ENCODE measurements at regions not wholly inside any gene's neighbourhood (a gene's known extent, or its start where the extent isn't known, plus 50 kb on each side); places are given as distances from the start of the nearest gene placed in this dataset.

DNA sequence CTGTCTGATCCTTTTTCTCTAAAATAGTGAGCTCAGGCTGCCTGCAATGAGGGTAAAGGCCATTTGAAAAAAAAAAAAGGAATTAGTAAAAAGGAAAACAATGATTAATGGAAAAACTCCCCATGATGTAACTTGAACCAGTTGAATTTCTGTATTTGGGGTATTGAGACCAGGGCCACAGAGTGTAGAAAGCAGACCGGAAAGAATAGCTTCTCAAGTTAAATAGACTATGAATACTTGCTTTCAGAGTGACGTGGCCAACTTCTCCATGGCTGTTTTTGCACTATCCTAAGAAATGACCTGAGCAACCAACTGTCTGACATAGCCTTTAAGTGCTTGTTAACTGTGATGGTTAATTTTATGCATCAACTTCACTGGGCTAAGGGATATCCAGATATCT lies 222.1 kb upstream of the INTU start:
- TF ChIP-seq ZNF274 (IDR thresholded peaks at IDR 0.05; ENCODE audit: low read depth, low read length) (no peak), YY1 (IDR thresholded peaks at IDR 0.05; ENCODE audit: insufficient read depth, insufficient read length) (no peak)
